K562 (cell line): ENCODE measurements at regions not wholly inside any gene's neighbourhood (a gene's known extent, or its start where the extent isn't known, plus 50 kb on each side); places are given as distances from the start of the nearest gene placed in this dataset.

Source experiments
- ATAC-seq: fragments of 200-7000 bp; cut with Tn5 transposase; 3 replicates; pipeline ENCODE4 v1.9.1; 2020; ENCODE audit warnings: moderate library complexity
- BruUV-seq: library from RNA; stranded (reverse); fragments of 400-500 nt; replicated peaks from 2 replicates; lab custom pipeline; 2021; lab: Mats Ljungman, UMichigan
- CTCF ChIA-PET: fragments of 300-600 bp; formaldehyde crosslinking; extraction: SDS; loops from one replicate; lab custom pipeline; 2021; ENCODE audit warnings: low intra/inter-chr PET ratio; lab: Yijun Ruan, JAX
- POLR2A ChIA-PET: fragments of 300-600, 350-650 bp; sonication (Branson Sonifier 250); formaldehyde crosslinking; extraction: SDS; loops from one replicate; lab custom pipeline; 2021; ENCODE audit warnings: antibody characterized with exemption, inconsistent platforms; lab: Yijun Ruan, JAX
- DNase-seq, 4 experiments: peaks; one replicate each; pipeline versions ENCODE4 v3.0.0 to v3.0.0-alpha.2; 2011 to 2018; ENCODE audit warnings: low spot score in 3 of 4, mixed read lengths in 3 of 4; ENCODE audit errors: extremely low read depth in 1 of 4
- FAIRE-seq: peaks from 2 replicates; lab custom pipeline; 2011; peaks lifted over from hg19 to GRCh38; lab: Jason Lieb, UNC
- H2AFZ ChIP-seq: 2 replicates; pipeline ENCODE4 v1.6.0; 2011; ENCODE audit warnings: low read depth, low read length, control low read depth, inconsistent platforms
- H3K27ac ChIP-seq: fragments of 200-600 bp; 3 replicates; pipeline ENCODE4 v1.8.0; 2011; ENCODE audit warnings: low read depth, mild to moderate bottlenecking, control low read depth, inconsistent platforms, low read length, moderate library complexity, mixed read lengths; ENCODE audit errors: extremely low read depth
- H3K27me3 ChIP-seq, 2 experiments: fragments of 300-600 bp in 1 of 2; 2 replicates in 1 of 2; 3 replicates in 1 of 2; pipeline versions ENCODE4 v1.6.0 to v1.8.0; 2011; ENCODE audit warnings: inconsistent platforms in 2 of 2, low read length in 2 of 2, mild to moderate bottlenecking in 1 of 2, mixed read lengths in 1 of 2, moderate library complexity in 1 of 2; ENCODE audit not compliant: control insufficient read depth in 2 of 2, insufficient read depth in 2 of 2
- H3K36me3 ChIP-seq: fragments of 300-600 bp; 3 replicates; pipeline ENCODE4 v1.8.0; 2011; ENCODE audit warnings: mild to moderate bottlenecking, low read length, inconsistent platforms; ENCODE audit not compliant: control insufficient read depth, insufficient read depth
- H3K4me1 ChIP-seq, 2 experiments: fragments of 200-600 bp in 1 of 2; replicated peaks in 1 of 2; 2 replicates in 1 of 2; 3 replicates in 1 of 2; pipeline versions ENCODE4 v1.5.1 to v1.8.0; 2011; ENCODE audit warnings: inconsistent platforms in 2 of 2, low read length in 2 of 2, mild to moderate bottlenecking in 1 of 2, mixed read lengths in 1 of 2, moderate library complexity in 1 of 2; ENCODE audit not compliant: control insufficient read depth in 2 of 2, insufficient read depth in 2 of 2
- H3K4me2 ChIP-seq: 2 replicates; pipeline ENCODE4 v1.6.1; 2011; ENCODE audit warnings: low read length, control low read depth, inconsistent platforms, mixed read lengths; ENCODE audit not compliant: insufficient read depth
- H3K4me3 ChIP-seq: fragments of 200-600 bp; sonication (generic), shearing (Covaris generic); 2 replicates; pipeline ENCODE4 v1.5.1; 2016; ENCODE audit warnings: control low read depth, inconsistent platforms
- H3K79me2 ChIP-seq: fragments of 200-600 bp; 3 replicates; pipeline ENCODE4 v1.8.0; 2011; ENCODE audit warnings: low read length, inconsistent platforms; ENCODE audit not compliant: control insufficient read depth, insufficient read depth
- H3K9ac ChIP-seq, 2 experiments: 2 replicates each; pipeline versions ENCODE4 v1.6.0 to v1.6.1; 2011; ENCODE audit warnings: low read depth in 2 of 2, low read length in 2 of 2, control low read depth in 1 of 2, inconsistent platforms in 1 of 2, mild to moderate bottlenecking in 1 of 2, mixed read lengths in 1 of 2; ENCODE audit not compliant: insufficient read depth in 1 of 2
- H3K9me1 ChIP-seq: one replicate; pipeline ENCODE4 v1.6.0; 2011; ENCODE audit warnings: inconsistent platforms, mild to moderate bottlenecking, low read length, moderate library complexity; ENCODE audit not compliant: control insufficient read depth, insufficient read depth
- H3K9me3 ChIP-seq: replicated peaks from 2 replicates; pipeline ENCODE4 v1.5.1; 2011; ENCODE audit warnings: low read depth, low read length, inconsistent platforms; ENCODE audit not compliant: control insufficient read depth, insufficient read depth
- H4K20me1 ChIP-seq: replicated peaks from 2 replicates; pipeline ENCODE4 v1.6.1; 2011; ENCODE audit warnings: low read length, inconsistent platforms, mixed read lengths; ENCODE audit not compliant: control insufficient read depth, insufficient read depth
- RFX1 ChIP-seq: fragments of 450-650 bp; IDR thresholded peaks from 2 replicates; pipeline ENCODE4 v1.6.1; 2016; ENCODE audit warnings: mild to moderate bottlenecking, moderate library complexity
- ZNF398 ChIP-seq: fragments of 250-450 bp; sonication (Bioruptor Pico); IDR thresholded peaks from 2 replicates; pipeline ENCODE4 v1.8.0; 2021; ENCODE audit warnings: moderate library complexity, mild to moderate bottlenecking, inconsistent platforms
- WGBS: fragments of 100-300 bp; shearing (Covaris generic); methylation state at CpG from one replicate; pipeline ENCODE4 v1.1.6; 2016; ENCODE audit warnings: low coverage, mixed read lengths; ENCODE audit not compliant: insufficient coverage; ENCODE audit errors: missing lambda C conversion rate; 5-methylcytosine and 5-hydroxymethylcytosine counted together
- in situ Hi-C: fragments of 300-500 bp; cut with MboI; formaldehyde crosslinking; loops from 4 replicates; pipeline ENCODE4 v1.15.0; 2018; ENCODE audit warnings: inconsistent platforms, mixed read lengths
- intact Hi-C: fragments of 100-400 bp; cut with micrococcal nuclease; formaldehyde crosslinking; loops from 2 replicates; pipeline ENCODE4 v1.14.2; 2022

- 5% methylated on average over 5 of the region's 5 CpGs for WGBS
- Histone ChIP-seq H3K4me3 (no peak overlapping the region), H3K9ac (no peak overlapping the region), H4K20me1 (no peaks in the 10 kb centered on the region), H3K9me3 (no peaks in the 10 kb centered on the region), H3K27ac (no peak overlapping the region), H3K4me2 (no peak overlapping the region), H2AFZ (no peak overlapping the region), H3K4me1 (no peaks in the 10 kb centered on the region), H3K9me1 (no peaks in the 10 kb centered on the region), H3K79me2 (no peaks in the 10 kb centered on the region), H3K27me3 (no peaks in the 10 kb centered on the region), H3K36me3 (no peaks in the 10 kb centered on the region)
- ChIA-PET POLR2A (interaction anchor here (0.7 kb wide), 1 partner anchor 18 kb away, joined by 4 read pairs; no protein-coding TSS in a partner anchor), CTCF (no interaction called here)
- no peak for FAIRE-seq
- DNase-seq, result no peak
- in situ Hi-C loops, result loop anchor here (5.0 kb wide), 1 partner anchor 794 kb away; no protein-coding TSS in a partner anchor
- TF ChIP-seq ZNF398 (CRISPR knock-in tag) (no peak), RFX1 (peak; percentile 38)
- no peak for ATAC-seq
- no TSS peak for BruUV-seq
- intact Hi-C loops, result loop anchor here (2.0 to 10.0 kb wide), 4 partner anchors 144 to 849 kb away; no protein-coding TSS in a partner anchor
Measured at GRCh38 chr9:108271646-108272348, 584.0 kb downstream of the ACTL7B start.
